Astrocyte (in vitro differentiated cells and primary cell): ENCODE measurements at regions not wholly inside any gene's neighbourhood (a gene's known extent, or its start where the extent isn't known, plus 50 kb on each side); places are given as distances from the start of the nearest gene placed in this dataset.

ENCODE experiments used
- DNase-seq: peaks from one replicate; pipeline ENCODE4 v3.0.0-alpha.2; 2010; ENCODE audit warnings: low read depth
- FAIRE-seq: peaks from 2 replicates; lab custom pipeline; 2011; peaks lifted over from hg19 to GRCh38; lab: Jason Lieb, UNC
- H2AFZ ChIP-seq: 2 replicates; pipeline ENCODE4 v1.6.0; 2012; ENCODE audit warnings: low read depth, low read length, inconsistent platforms
- H3K27ac ChIP-seq: 2 replicates; pipeline ENCODE4 v1.5.1; 2011; ENCODE audit warnings: low read depth, low read length, inconsistent platforms
- H3K27me3 ChIP-seq: 2 replicates; pipeline ENCODE4 v1.6.0; 2011; ENCODE audit warnings: low read length, inconsistent platforms; ENCODE audit not compliant: insufficient read depth
- H3K36me3 ChIP-seq: 2 replicates; pipeline ENCODE4 v1.5.1; 2011; ENCODE audit warnings: low read length, inconsistent platforms; ENCODE audit not compliant: insufficient read depth
- H3K4me1 ChIP-seq: 2 replicates; pipeline ENCODE4 v1.5.1; 2011; ENCODE audit warnings: low read length, inconsistent platforms; ENCODE audit not compliant: insufficient read depth
- H3K4me2 ChIP-seq: 2 replicates; pipeline ENCODE4 v1.6.0; 2012; ENCODE audit warnings: low read length, inconsistent platforms
- H3K4me3 ChIP-seq: 2 replicates; pipeline ENCODE4 v1.5.1; 2011; ENCODE audit warnings: low read depth, mild to moderate bottlenecking, low read length, inconsistent platforms; ENCODE audit not compliant: insufficient read depth
- H3K79me2 ChIP-seq: 2 replicates; pipeline ENCODE4 v1.6.0; 2012; ENCODE audit warnings: mild to moderate bottlenecking, low read length, inconsistent platforms; ENCODE audit not compliant: insufficient read depth
- H3K9ac ChIP-seq: 2 replicates; pipeline ENCODE4 v1.6.0; 2012; ENCODE audit warnings: mild to moderate bottlenecking, low read length, inconsistent platforms
- H3K9me3 ChIP-seq: 2 replicates; pipeline ENCODE4 v1.5.1; 2012; ENCODE audit warnings: low read depth, mild to moderate bottlenecking, low read length, inconsistent platforms; ENCODE audit not compliant: insufficient read depth
- H4K20me1 ChIP-seq: 2 replicates; pipeline ENCODE4 v1.6.0; 2012; ENCODE audit warnings: low read length, inconsistent platforms; ENCODE audit not compliant: insufficient read depth
- H3K27ac Mint-ChIP-seq: one replicate; pipeline ENCODE4 v1.8.0; 2021; ENCODE audit warnings: mild to moderate bottlenecking, mixed read lengths; ENCODE audit not compliant: unreplicated experiment
- H3K27me3 Mint-ChIP-seq: one replicate; pipeline ENCODE4 v1.8.0; 2021; ENCODE audit warnings: low read depth, mixed read lengths; ENCODE audit not compliant: unreplicated experiment
- H3K36me3 Mint-ChIP-seq: one replicate; pipeline ENCODE4 v1.8.0; 2021; ENCODE audit warnings: low read depth, mixed read lengths; ENCODE audit not compliant: unreplicated experiment
- H3K4me1 Mint-ChIP-seq: one replicate; pipeline ENCODE4 v1.8.0; 2021; ENCODE audit warnings: low read depth, mixed read lengths; ENCODE audit not compliant: unreplicated experiment
- H3K4me3 Mint-ChIP-seq: one replicate; pipeline ENCODE4 v1.8.0; 2021; ENCODE audit warnings: mild to moderate bottlenecking, moderate library complexity, mixed read lengths; ENCODE audit not compliant: unreplicated experiment
- H3K9me3 Mint-ChIP-seq: one replicate; pipeline ENCODE4 v1.8.0; 2021; ENCODE audit warnings: mild to moderate bottlenecking, mixed read lengths; ENCODE audit not compliant: unreplicated experiment
- EZH2 ChIP-seq: IDR thresholded peaks from 2 replicates; pipeline ENCODE4 v1.6.1; 2012; ENCODE audit warnings: mild to moderate bottlenecking, low read length, inconsistent platforms; ENCODE audit not compliant: insufficient read depth
- TF ChIP-seq, protein P1 (sequence below): IDR thresholded peaks from 2 replicates; pipeline ENCODE4 v1.5.1; 2011; ENCODE audit warnings: low read depth, mild to moderate bottlenecking, inconsistent platforms, low read length, moderate library complexity; ENCODE audit not compliant: insufficient read depth

DNA sequence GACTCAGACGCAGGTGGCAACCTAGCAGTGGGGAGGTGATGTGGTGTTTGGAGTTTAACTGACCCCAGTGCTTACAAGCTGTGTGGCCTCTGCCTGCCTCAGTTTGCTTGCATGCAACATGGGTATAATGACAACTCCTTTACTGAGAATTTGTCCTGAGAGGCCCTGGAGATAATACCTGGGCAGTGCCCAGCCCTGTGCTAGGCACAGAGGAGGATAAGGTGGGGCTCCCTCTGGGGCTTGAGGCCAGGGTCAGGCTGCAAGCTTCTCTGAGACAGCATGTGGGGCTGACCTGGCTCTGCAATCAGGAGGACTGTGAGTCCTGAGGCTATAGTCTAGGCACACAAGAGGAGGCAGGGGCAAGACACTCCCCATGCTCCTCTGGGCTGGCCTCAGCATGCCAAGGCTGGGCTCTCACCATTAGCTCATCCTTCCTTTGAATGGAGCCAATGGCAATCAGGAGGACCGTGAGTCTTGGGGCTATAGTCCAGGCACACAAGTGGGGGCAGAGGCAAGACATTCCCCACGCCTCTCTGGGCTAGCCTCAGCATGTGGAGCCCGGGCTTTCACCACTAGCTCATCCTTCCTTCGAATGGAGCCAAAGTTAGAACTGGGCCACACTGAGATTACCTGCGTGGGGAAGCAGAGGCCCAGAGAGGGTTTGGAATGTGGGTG is 147.9 kb downstream of the RPS24 start:
- DNase-seq (no peak), FAIRE-seq (no peak)
- Histone ChIP-seq H4K20me1 (no peaks in the 10 kb centered on the region), H3K9ac (no peak overlapping the region), H2AFZ (no peak overlapping the region), H3K4me3 (no peak overlapping the region), H3K27ac (no peak overlapping the region), H3K36me3 (no peaks in the 10 kb centered on the region), H3K9me3 (no peaks in the 10 kb centered on the region), H3K4me2 (no peak overlapping the region), H3K79me2 (no peaks in the 10 kb centered on the region), H3K27me3 (peaks cover 40% of the 10 kb centered on the region), H3K4me1 (peaks cover 6% of the 10 kb centered on the region)
- H3K36me3 Mint-ChIP-seq, result peaks cover 2% of the 10 kb centered on the region
- no peaks in the 10 kb centered on the region for H3K4me1 Mint-ChIP-seq
- peaks cover 72% of the 10 kb centered on the region for H3K27me3 Mint-ChIP-seq
- H3K9me3 Mint-ChIP-seq, result no peaks in the 10 kb centered on the region
- H3K27ac Mint-ChIP-seq, result no peak overlapping the region
- no peak overlapping the region for H3K4me3 Mint-ChIP-seq
- TF ChIP-seq EZH2, result no peak
- TF ChIP-seq, protein P1, sequence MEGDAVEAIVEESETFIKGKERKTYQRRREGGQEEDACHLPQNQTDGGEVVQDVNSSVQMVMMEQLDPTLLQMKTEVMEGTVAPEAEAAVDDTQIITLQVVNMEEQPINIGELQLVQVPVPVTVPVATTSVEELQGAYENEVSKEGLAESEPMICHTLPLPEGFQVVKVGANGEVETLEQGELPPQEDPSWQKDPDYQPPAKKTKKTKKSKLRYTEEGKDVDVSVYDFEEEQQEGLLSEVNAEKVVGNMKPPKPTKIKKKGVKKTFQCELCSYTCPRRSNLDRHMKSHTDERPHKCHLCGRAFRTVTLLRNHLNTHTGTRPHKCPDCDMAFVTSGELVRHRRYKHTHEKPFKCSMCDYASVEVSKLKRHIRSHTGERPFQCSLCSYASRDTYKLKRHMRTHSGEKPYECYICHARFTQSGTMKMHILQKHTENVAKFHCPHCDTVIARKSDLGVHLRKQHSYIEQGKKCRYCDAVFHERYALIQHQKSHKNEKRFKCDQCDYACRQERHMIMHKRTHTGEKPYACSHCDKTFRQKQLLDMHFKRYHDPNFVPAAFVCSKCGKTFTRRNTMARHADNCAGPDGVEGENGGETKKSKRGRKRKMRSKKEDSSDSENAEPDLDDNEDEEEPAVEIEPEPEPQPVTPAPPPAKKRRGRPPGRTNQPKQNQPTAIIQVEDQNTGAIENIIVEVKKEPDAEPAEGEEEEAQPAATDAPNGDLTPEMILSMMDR, result no peak

DNA sequence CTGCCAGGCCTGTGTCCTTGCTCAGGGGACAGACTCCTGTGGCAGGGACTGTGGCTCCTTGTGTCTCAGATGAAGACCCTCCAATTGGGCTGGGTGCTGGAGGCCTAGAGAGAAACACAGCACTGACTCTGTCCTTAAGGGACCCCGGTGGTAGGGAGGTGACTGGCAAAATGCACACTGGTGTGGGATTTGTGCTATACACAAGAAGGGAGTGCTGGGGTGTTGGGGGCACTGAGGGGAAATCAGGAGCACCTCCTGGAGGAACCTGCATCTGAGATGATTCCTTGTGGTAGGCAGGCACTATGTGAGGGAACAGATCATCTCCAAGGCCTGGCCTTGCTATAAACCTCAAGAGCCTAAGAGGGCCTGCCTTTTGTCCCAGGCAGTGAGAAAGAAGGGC is 149.2 kb downstream of the RPS24 start:
- Mint-ChIP-seq H3K27me3 (peaks cover 80% of the 10 kb centered on the region), H3K4me1 (no peaks in the 10 kb centered on the region), H3K9me3 (no peaks in the 10 kb centered on the region), H3K27ac (no peak overlapping the region), H3K36me3 (peaks cover 2% of the 10 kb centered on the region), H3K4me3 (no peak overlapping the region)
- Histone ChIP-seq H4K20me1 (no peaks in the 10 kb centered on the region), H3K4me1 (peaks cover 2% of the 10 kb centered on the region), H2AFZ (no peak overlapping the region), H3K79me2 (no peaks in the 10 kb centered on the region), H3K27me3 (peaks cover 28% of the 10 kb centered on the region), H3K4me2 (no peak overlapping the region), H3K27ac (no peak overlapping the region), H3K36me3 (no peaks in the 10 kb centered on the region), H3K9ac (no peak overlapping the region), H3K4me3 (no peak overlapping the region), H3K9me3 (no peaks in the 10 kb centered on the region)
- DNase-seq (no peak), FAIRE-seq (no peak)
- no peak for TF ChIP-seq EZH2
- TF ChIP-seq, protein P1, result no peak

DNA sequence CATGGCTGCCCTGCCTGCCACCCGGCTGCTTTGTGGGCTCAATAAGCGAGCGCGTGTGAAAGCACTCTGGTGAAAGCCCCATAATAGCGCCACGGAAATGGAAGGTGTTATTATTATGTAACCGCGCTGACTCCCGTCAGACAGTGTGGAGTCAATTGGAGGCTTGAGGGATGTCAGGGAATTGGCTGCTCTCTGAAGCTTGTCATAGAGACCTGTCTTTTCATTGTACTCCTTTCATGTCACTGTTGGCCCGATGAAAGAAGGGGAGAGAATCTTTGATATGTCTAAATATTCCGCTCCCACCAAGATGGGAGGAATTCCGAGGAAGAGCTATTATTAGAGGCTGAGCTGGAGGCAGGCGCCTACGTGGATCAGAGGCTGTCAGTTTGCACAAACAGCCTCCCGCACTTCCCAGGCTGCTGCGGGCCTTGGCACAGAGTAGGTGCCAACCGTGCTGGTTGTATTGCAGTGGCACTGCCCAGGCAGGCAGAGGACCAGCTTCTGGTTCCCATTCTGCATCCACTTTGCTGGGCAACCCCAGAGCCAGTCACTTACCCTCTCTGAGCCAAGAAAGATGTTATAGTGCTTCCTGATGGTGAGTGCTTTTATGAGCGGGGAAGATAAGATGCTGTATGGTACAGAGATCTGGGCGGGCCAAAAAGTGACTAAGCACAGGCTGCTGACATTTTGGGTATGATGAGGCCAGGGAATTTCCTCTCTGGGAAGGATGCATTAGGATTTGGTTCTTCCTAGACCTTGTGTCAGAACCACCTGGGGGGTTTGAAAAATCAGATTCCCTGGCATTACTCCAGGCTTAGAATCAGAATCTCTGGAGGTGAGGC is 151.4 kb downstream of the RPS24 start:
- H3K27me3 ChIP-seq, result peaks cover 8% of the 10 kb centered on the region
- H3K27ac ChIP-seq, result no peak overlapping the region
- H3K4me1 ChIP-seq, result peaks cover 2% of the 10 kb centered on the region
- Mint-ChIP-seq H3K27ac (no peak overlapping the region), H3K4me3 (no peak overlapping the region), H3K4me1 (no peaks in the 10 kb centered on the region), H3K27me3 (peaks cover 70% of the 10 kb centered on the region), H3K36me3 (no peaks in the 10 kb centered on the region), H3K9me3 (peaks cover 2% of the 10 kb centered on the region)
- H3K9ac ChIP-seq, result no peak overlapping the region
- H3K4me2 ChIP-seq, result no peak overlapping the region
- DNase-seq (no peak), FAIRE-seq (no peak)
- H4K20me1 ChIP-seq, result no peaks in the 10 kb centered on the region
- H3K79me2 ChIP-seq, result no peaks in the 10 kb centered on the region
- H3K4me3 ChIP-seq, result no peak overlapping the region
- no peaks in the 10 kb centered on the region for H3K9me3 ChIP-seq
- H2AFZ ChIP-seq, result no peak overlapping the region
- TF ChIP-seq EZH2, result no peak
- TF ChIP-seq, protein P1, result no peak
- H3K36me3 ChIP-seq, result no peaks in the 10 kb centered on the region
